ENCODE measurements at regions not wholly inside any gene's neighbourhood (a gene's known extent, or its start where the extent isn't known, plus 50 kb on each side); places are given as distances from the start of the nearest gene placed in this dataset.

DNA sequence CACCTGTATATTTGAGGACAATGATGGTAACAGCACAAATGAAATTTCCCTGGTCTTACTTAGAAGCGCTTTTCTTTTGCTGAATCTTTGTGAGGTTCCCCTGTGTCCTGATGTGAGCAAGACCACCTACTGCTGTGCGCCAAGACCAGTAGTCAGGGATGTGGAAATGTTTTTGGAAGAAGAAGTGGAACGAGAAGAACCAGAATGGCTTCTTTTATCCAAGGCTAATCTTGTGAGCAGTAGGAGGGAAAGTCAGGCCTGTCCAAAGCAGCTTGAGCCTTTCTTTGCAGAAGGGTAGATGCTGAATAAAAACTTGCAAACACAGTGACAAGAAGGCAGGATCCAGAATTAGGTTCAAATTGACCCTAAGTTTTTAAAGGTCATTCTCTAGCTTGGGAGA lies 223.0 kb downstream of the FAT3 start:
- DNase-seq: no peak
- Histone ChIP-seq H3K27me3 (no peaks in the 10 kb centered on the region), H3K9me3 (no peaks in the 10 kb centered on the region), H3K36me3 (no peaks in the 10 kb centered on the region), H3K27ac (no peak overlapping the region), H3K4me1 (no peaks in the 10 kb centered on the region), H3K4me3 (no peak overlapping the region)
- TF ChIP-seq, protein P1, sequence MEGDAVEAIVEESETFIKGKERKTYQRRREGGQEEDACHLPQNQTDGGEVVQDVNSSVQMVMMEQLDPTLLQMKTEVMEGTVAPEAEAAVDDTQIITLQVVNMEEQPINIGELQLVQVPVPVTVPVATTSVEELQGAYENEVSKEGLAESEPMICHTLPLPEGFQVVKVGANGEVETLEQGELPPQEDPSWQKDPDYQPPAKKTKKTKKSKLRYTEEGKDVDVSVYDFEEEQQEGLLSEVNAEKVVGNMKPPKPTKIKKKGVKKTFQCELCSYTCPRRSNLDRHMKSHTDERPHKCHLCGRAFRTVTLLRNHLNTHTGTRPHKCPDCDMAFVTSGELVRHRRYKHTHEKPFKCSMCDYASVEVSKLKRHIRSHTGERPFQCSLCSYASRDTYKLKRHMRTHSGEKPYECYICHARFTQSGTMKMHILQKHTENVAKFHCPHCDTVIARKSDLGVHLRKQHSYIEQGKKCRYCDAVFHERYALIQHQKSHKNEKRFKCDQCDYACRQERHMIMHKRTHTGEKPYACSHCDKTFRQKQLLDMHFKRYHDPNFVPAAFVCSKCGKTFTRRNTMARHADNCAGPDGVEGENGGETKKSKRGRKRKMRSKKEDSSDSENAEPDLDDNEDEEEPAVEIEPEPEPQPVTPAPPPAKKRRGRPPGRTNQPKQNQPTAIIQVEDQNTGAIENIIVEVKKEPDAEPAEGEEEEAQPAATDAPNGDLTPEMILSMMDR (IDR thresholded peaks at IDR 0.05): no peak

DNA sequence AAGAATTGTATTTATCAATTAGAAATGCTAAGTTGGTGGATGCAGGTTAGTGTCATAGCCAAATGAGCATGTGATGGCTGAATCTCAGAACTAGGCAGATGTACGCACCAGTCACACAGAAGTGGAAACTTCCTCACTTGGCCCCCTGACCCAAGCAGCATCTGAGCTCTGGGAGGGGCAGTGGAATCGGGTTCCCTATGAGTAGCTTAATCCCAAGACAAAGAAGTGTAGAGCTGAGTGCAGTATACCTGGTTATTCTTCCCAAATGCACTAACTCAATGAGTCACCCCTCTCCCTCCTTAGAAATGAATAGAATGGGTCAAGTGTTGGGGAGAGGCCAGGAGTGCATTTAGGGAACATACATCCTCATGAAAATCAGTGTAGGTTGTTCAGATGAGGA lies 224.6 kb downstream of the FAT3 start:
- no peaks in the 10 kb centered on the region for H3K36me3 ChIP-seq
- no peak for DNase-seq
- H3K9me3 ChIP-seq: no peaks in the 10 kb centered on the region
- TF ChIP-seq POLR2A (IDR thresholded peaks at IDR 0.05): no peak
- TF ChIP-seq, protein P1 (IDR thresholded peaks at IDR 0.05): no peak
- H3K27me3 ChIP-seq: no peaks in the 10 kb centered on the region
- H3K27ac ChIP-seq: no peak overlapping the region
- H3K4me3 ChIP-seq: no peak overlapping the region
- no peaks in the 10 kb centered on the region for H3K4me1 ChIP-seq

DNA sequence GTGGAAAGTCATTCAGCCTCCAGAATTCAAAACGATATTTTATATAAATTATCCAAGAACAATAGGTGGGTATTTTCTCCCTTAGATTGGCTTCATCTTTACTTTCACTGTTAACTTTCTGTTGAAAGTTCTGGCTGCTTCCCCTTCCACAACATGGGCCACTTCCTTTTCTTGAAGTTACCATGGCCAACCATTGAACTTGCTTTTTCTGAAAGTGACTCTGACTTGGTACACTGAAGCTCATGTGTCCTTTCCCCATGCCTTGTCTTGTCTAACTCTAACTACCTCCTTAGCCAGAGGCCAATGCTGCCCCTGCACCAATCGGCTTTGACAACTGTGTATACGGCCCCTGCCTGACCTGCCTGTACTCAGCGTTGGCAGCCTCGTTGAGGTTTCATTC lies 225.2 kb downstream of the FAT3 start:
- Histone ChIP-seq H3K36me3 (no peaks in the 10 kb centered on the region), H3K27me3 (no peaks in the 10 kb centered on the region), H3K4me3 (no peak overlapping the region), H3K9me3 (no peaks in the 10 kb centered on the region), H3K4me1 (no peaks in the 10 kb centered on the region), H3K27ac (no peak overlapping the region)
- DNase-seq: no peak
- TF ChIP-seq, protein P1 (IDR thresholded peaks at IDR 0.05): no peak
- no peak for TF ChIP-seq POLR2A (IDR thresholded peaks at IDR 0.05)

DNA sequence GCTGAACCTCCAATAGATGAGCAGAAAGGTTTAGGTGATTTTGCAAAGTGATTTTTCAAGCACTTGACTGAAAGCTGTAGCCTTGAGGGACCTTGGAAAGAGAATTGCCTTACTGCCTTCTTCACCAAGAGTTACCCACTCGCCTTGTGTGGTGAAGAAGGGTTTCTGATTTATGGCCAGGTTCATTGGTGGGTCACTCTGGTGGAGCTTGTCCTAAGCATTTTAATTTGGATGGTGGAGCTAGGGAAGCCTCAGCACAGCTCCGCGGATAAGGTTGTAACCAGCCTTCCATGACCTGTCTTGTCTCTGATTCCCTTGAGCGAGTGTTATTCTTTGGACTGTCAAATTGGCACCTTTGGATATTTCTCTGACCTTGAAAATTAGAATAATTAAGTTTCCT lies 226.4 kb downstream of the FAT3 start:
- Histone ChIP-seq H3K4me1 (no peaks in the 10 kb centered on the region), H3K27ac (no peak overlapping the region), H3K9me3 (no peaks in the 10 kb centered on the region), H3K36me3 (no peaks in the 10 kb centered on the region), H3K4me3 (no peak overlapping the region), H3K27me3 (no peaks in the 10 kb centered on the region)
- no peak for TF ChIP-seq POLR2A (IDR thresholded peaks at IDR 0.05)
- TF ChIP-seq, protein P1 (IDR thresholded peaks at IDR 0.05): no peak
- no peak for DNase-seq

DNA sequence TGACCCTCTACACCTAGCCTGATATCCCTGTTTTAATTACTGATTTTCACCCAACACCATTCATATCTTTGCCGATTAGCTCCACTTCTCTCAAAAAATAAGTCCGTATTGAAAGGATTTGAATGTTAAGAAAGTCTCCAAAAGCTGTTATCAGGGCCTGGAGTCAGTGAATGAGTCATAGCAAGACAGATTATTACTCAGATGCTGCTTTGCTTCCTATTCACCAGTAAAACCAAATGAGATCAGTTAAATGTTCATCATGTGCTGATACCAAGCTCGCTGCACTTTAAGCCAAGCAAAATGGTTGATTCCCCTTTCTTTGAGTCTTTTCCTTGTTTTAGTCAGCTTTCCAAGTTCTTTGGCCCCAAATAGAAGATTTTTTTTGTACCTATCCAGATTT lies 228.4 kb downstream of the FAT3 start:
- TF ChIP-seq, protein P1 (IDR thresholded peaks at IDR 0.05): no peak
- no peak for TF ChIP-seq POLR2A (IDR thresholded peaks at IDR 0.05)
- no peak overlapping the region for H3K4me3 ChIP-seq
- no peaks in the 10 kb centered on the region for H3K36me3 ChIP-seq
- H3K27ac ChIP-seq: no peak overlapping the region
- DNase-seq: no peak
- H3K27me3 ChIP-seq: no peaks in the 10 kb centered on the region
- no peaks in the 10 kb centered on the region for H3K9me3 ChIP-seq
- no peaks in the 10 kb centered on the region for H3K4me1 ChIP-seq

DNA sequence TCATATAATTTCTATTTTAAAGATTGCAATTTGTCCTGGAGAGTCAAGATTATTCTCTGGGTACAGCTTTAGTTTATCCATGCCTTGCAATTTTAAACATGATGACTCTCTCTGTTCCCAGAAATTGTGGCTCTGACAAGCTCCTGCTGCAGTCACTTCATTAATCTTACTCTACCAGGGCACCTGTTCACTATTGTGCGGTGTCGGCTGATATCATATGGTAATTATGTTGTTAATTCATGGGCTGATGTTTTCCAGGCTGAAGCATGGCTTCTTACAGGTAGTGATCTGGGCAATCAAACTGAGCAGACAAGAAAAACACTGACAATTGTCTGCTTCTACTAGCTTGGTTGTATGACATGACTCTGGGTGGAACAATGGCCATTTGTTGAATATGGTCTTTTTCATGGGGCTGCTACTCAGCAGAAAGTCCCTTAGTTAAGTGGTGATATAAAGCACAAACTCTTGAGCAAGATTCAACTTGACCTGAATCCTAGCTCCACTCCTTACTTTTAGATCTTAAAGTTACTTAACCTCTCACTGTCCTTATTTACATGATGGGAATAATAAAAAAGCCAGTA lies 230.7 kb downstream of the FAT3 start:
- TF ChIP-seq, protein P1 (IDR thresholded peaks at IDR 0.05): no peak
- TF ChIP-seq POLR2A (IDR thresholded peaks at IDR 0.05): no peak
- no peak for DNase-seq
- no peaks in the 10 kb centered on the region for H3K4me1 ChIP-seq
- no peaks in the 10 kb centered on the region for H3K27me3 ChIP-seq
- no peaks in the 10 kb centered on the region for H3K9me3 ChIP-seq
- H3K27ac ChIP-seq: no peak overlapping the region
- H3K36me3 ChIP-seq: no peaks in the 10 kb centered on the region
- no peak overlapping the region for H3K4me3 ChIP-seq

Data from Peyer's patch (tissue), 4 donors.